ENCODE measurements at regions not wholly inside any gene's neighbourhood (a gene's known extent, or its start where the extent isn't known, plus 50 kb on each side); places are given as distances from the start of the nearest gene placed in this dataset.

GRCh38 chr1:34361781-34362357 is 185.2 kb downstream of the C1orf94 start:
- no peaks in the 10 kb centered on the region for H3F3A ChIP-seq (ENCODE audit: insufficient read depth)
- H3K9ac ChIP-seq (ENCODE audit: low read length), result no peak overlapping the region
- no peak for TF ChIP-seq EZH2phosphoT487 (conservative IDR thresholded peaks at IDR 0.05; ENCODE audit: low read length)
- TF ChIP-seq CTCF (IDR thresholded peaks at IDR 0.05; ENCODE audit: insufficient read depth, low read length, poor library complexity, severe bottlenecking), result no peak
- no peaks in the 10 kb centered on the region for H4K20me1 ChIP-seq (ENCODE audit: low read depth, low read length)
- no peak overlapping the region for H3K4me2 ChIP-seq (ENCODE audit: low read depth, low read length, poor library complexity, severe bottlenecking)
- H3K27ac ChIP-seq (ENCODE audit: low read depth, low read length), result no peak overlapping the region
- H3K9me2 ChIP-seq (replicated peaks; ENCODE audit: insufficient read depth, low read length), result no peaks in the 10 kb centered on the region
- H3K9me3 ChIP-seq (ENCODE audit: insufficient read depth, low read length), result no peaks in the 10 kb centered on the region
- no peak overlapping the region for H2AFZ ChIP-seq (ENCODE audit: low read depth, low read length, severe bottlenecking)
- no peaks in the 10 kb centered on the region for H3K79me2 ChIP-seq (ENCODE audit: insufficient read depth, low read length)
- no peaks in the 10 kb centered on the region for H3K36me3 ChIP-seq (ENCODE audit: low read length)
- no peak overlapping the region for H3K4me3 ChIP-seq (ENCODE audit: insufficient read depth, low read length, poor library complexity, severe bottlenecking)
- no peaks in the 10 kb centered on the region for H3K27me3 ChIP-seq (ENCODE audit: low read length)

- H3K9ac ChIP-seq (ENCODE audit: low read length), result no peak overlapping the region
- no peaks in the 10 kb centered on the region for H3K9me3 ChIP-seq (ENCODE audit: insufficient read depth, low read length)
- no peaks in the 10 kb centered on the region for H3K27me3 ChIP-seq (ENCODE audit: low read length)
- no peaks in the 10 kb centered on the region for H3K79me2 ChIP-seq (ENCODE audit: insufficient read depth, low read length)
- no peak overlapping the region for H2AFZ ChIP-seq (ENCODE audit: low read depth, low read length, severe bottlenecking)
- no peak overlapping the region for H3K4me3 ChIP-seq (ENCODE audit: insufficient read depth, low read length, poor library complexity, severe bottlenecking)
- TF ChIP-seq CTCF (IDR thresholded peaks at IDR 0.05; ENCODE audit: insufficient read depth, low read length, poor library complexity, severe bottlenecking) (no peak), EZH2phosphoT487 (conservative IDR thresholded peaks at IDR 0.05; ENCODE audit: low read length) (no peak)
- H3K9me2 ChIP-seq (replicated peaks; ENCODE audit: insufficient read depth, low read length), result no peaks in the 10 kb centered on the region
- no peaks in the 10 kb centered on the region for H3K36me3 ChIP-seq (ENCODE audit: low read length)
- H3K4me2 ChIP-seq (ENCODE audit: low read depth, low read length, poor library complexity, severe bottlenecking), result no peak overlapping the region
- no peaks in the 10 kb centered on the region for H4K20me1 ChIP-seq (ENCODE audit: low read depth, low read length)
- H3K27ac ChIP-seq (ENCODE audit: low read depth, low read length), result no peak overlapping the region
- H3F3A ChIP-seq (ENCODE audit: insufficient read depth), result no peaks in the 10 kb centered on the region
These were observed 186.2 kb downstream of the C1orf94 start for GRCh38 chr1:34362949-34363348.

GRCh38 chr1:34363447-34363846 is 186.7 kb downstream of the C1orf94 start:
- Histone ChIP-seq H3K27me3 (ENCODE audit: low read length) (no peaks in the 10 kb centered on the region), H4K20me1 (ENCODE audit: low read depth, low read length) (no peaks in the 10 kb centered on the region), H3K4me2 (ENCODE audit: low read depth, low read length, poor library complexity, severe bottlenecking) (no peak overlapping the region), H3K4me3 (ENCODE audit: insufficient read depth, low read length, poor library complexity, severe bottlenecking) (no peak overlapping the region), H3K79me2 (ENCODE audit: insufficient read depth, low read length) (no peaks in the 10 kb centered on the region), H2AFZ (ENCODE audit: low read depth, low read length, severe bottlenecking) (no peak overlapping the region), H3K9me3 (ENCODE audit: insufficient read depth, low read length) (no peaks in the 10 kb centered on the region), H3K36me3 (ENCODE audit: low read length) (no peaks in the 10 kb centered on the region), H3K9me2 (replicated peaks; ENCODE audit: insufficient read depth, low read length) (no peaks in the 10 kb centered on the region), H3F3A (ENCODE audit: insufficient read depth) (no peaks in the 10 kb centered on the region), H3K9ac (ENCODE audit: low read length) (no peak overlapping the region), H3K27ac (ENCODE audit: low read depth, low read length) (no peak overlapping the region)
- TF ChIP-seq CTCF (IDR thresholded peaks at IDR 0.05; ENCODE audit: insufficient read depth, low read length, poor library complexity, severe bottlenecking), result no peak

Measured in SU-DHL-6 (cell line).